Peyer's patch (tissue), 4 donors: ENCODE measurements at regions not wholly inside any gene's neighbourhood (a gene's known extent, or its start where the extent isn't known, plus 50 kb on each side); places are given as distances from the start of the nearest gene placed in this dataset.

ENCODE experiments used
- CTCF ChIP-seq, 6 experiments: fragments of 450-650 bp in 4 of 6; fragments of 200-600 bp in 2 of 6; sonication (generic) in 1 of 6; IDR thresholded peaks; one replicate each; pipeline ENCODE4 v1.5.1; 2017 to 2019; ENCODE audit warnings: antibody characterized with exemption in 6 of 6, mild to moderate bottlenecking in 3 of 6, moderate library complexity in 1 of 6
- POLR2A ChIP-seq, 2 donors: fragments of 450-650 bp; IDR thresholded peaks; one replicate each; pipeline ENCODE4 v1.5.1; 2017; ENCODE audit warnings: antibody characterized with exemption in 2 of 2, mild to moderate bottlenecking in 2 of 2, moderate library complexity in 2 of 2

- no peak for TF ChIP-seq CTCF (IDR thresholded peaks at IDR 0.05)
- TF ChIP-seq POLR2A (IDR thresholded peaks at IDR 0.05): no peak
Observed at GRCh38 chr22:47806894-47807293, 1044.4 kb downstream of the TBC1D22A start.
